Heart left ventricle (tissue), 13 donors: ENCODE measurements at regions not wholly inside any gene's neighbourhood (a gene's known extent, or its start where the extent isn't known, plus 50 kb on each side); places are given as distances from the start of the nearest gene placed in this dataset.

Experiments
- POLR2A ChIP-seq, 2 donors: fragments of 450-650 bp; IDR thresholded peaks; one replicate each; pipeline ENCODE4 v1.6.1; 2017; ENCODE audit warnings: antibody characterized with exemption in 2 of 2, mild to moderate bottlenecking in 2 of 2, moderate library complexity in 2 of 2
- TF ChIP-seq, protein P1 (sequence below), 12 donors: fragments of 200-600 bp; sonication (generic) in 4 of 12; IDR thresholded peaks; one replicate each; pipeline versions ENCODE4 v1.5.0 to v1.8.0; 2018 to 2022; ENCODE audit warnings: antibody characterized with exemption in 12 of 12, mild to moderate bottlenecking in 5 of 12
- donor health status: ischemic (EF 13 %, LVEDD 7.1; RV severe dilation, severe dysfunction).
- donor health status: DM: no; HTN: yes; CAD: no.
- donor health status: DM: no; HTN: no; CAD: no.
- donor health status: ischemic (EF 25% LVEDD 6.9; RV normal size, moderate dysfunction).
- donor health status: ischemic (EF 25% LVEDD 5.7; RV mildly dilated, moderate dysfunction).
- donor health status: ischemic (EF 35%, LVEDD 5.7; RV mildly dilated, moderate dysfunction).
- donor health status: nonischemic (EF 11% LVEDD 7.7; RV severe dilation, severe dysfunction).
- donor health status: DM: yes; HTN: yes; CAD: no.
- donor health status: PGD.
- donor health status: ischemic (EF 29% LVEDD 5.4; RV normal size, mild dysfunction).
- donor health status: nonischemic (EF 23%, LVEDD 6.1; RV moderate dilation, normal function).

DNA sequence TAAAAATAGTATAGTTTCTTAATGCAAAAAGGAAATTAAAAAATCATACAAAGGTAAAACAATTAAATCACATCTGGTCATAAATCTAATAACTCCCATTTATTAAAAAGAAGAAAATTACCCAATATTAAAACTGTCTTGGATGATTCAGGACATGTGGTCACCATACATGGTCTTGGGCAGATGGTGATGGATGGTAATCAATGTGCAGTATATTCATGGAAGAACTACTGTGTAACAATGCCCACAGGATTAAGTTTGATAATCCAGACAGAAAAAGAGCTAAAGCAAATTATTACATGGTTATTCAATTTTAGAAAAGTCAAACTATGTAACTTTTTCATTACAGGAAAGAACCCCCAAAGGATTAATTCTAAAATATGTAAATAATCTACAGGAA is 480.6 kb downstream of the QKI start:
- TF ChIP-seq, protein P1, sequence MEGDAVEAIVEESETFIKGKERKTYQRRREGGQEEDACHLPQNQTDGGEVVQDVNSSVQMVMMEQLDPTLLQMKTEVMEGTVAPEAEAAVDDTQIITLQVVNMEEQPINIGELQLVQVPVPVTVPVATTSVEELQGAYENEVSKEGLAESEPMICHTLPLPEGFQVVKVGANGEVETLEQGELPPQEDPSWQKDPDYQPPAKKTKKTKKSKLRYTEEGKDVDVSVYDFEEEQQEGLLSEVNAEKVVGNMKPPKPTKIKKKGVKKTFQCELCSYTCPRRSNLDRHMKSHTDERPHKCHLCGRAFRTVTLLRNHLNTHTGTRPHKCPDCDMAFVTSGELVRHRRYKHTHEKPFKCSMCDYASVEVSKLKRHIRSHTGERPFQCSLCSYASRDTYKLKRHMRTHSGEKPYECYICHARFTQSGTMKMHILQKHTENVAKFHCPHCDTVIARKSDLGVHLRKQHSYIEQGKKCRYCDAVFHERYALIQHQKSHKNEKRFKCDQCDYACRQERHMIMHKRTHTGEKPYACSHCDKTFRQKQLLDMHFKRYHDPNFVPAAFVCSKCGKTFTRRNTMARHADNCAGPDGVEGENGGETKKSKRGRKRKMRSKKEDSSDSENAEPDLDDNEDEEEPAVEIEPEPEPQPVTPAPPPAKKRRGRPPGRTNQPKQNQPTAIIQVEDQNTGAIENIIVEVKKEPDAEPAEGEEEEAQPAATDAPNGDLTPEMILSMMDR (IDR thresholded peaks at IDR 0.05) = no peak
- no peak for TF ChIP-seq POLR2A (IDR thresholded peaks at IDR 0.05)
